KMS-11 (cell line): ENCODE measurements at regions not wholly inside any gene's neighbourhood (a gene's known extent, or its start where the extent isn't known, plus 50 kb on each side); places are given as distances from the start of the nearest gene placed in this dataset.

Experiments
- H2AFZ ChIP-seq: fragments of 200-600 bp; sonication (generic); 2 replicates; pipeline ENCODE4 v1.6.1; 2016; ENCODE audit warnings: antibody characterized with exemption, mixed run types, low read depth
- H3K27ac ChIP-seq: fragments of 200-600 bp; sonication (generic); 2 replicates; pipeline ENCODE4 v1.6.1; 2016; ENCODE audit warnings: mild to moderate bottlenecking, mixed run types
- H3K27me3 ChIP-seq: fragments of 200-600 bp; sonication (generic); 2 replicates; pipeline ENCODE4 v1.6.1; 2017; ENCODE audit warnings: mild to moderate bottlenecking, low read depth, mixed run types, moderate library complexity; ENCODE audit not compliant: insufficient read depth
- H3K36me3 ChIP-seq: fragments of 200-600 bp; sonication (generic); 2 replicates; pipeline ENCODE4 v1.6.1; 2017; ENCODE audit warnings: mild to moderate bottlenecking, mixed run types; ENCODE audit not compliant: insufficient read depth
- H3K4me1 ChIP-seq: fragments of 200-600 bp; sonication (generic); 2 replicates; pipeline ENCODE4 v1.6.1; 2016; ENCODE audit warnings: mild to moderate bottlenecking, low read depth, mixed run types; ENCODE audit not compliant: poor library complexity, severe bottlenecking
- H3K4me2 ChIP-seq: fragments of 200-600 bp; sonication (generic); 2 replicates; pipeline ENCODE4 v1.7.0; 2016; ENCODE audit warnings: mild to moderate bottlenecking, mixed run types
- H3K4me3 ChIP-seq: fragments of 200-600 bp; sonication (generic); IDR thresholded peaks from 2 replicates; pipeline ENCODE4 v1.6.1; 2017; ENCODE audit warnings: low read depth, low read length, mixed read lengths; ENCODE audit not compliant: insufficient read depth
- H3K79me2 ChIP-seq: fragments of 200-600 bp; sonication (generic); 2 replicates; pipeline ENCODE4 v1.6.1; 2016; ENCODE audit warnings: low read depth, mixed run types; ENCODE audit not compliant: insufficient read depth
- H3K9ac ChIP-seq: fragments of 200-600 bp; sonication (generic); 2 replicates; pipeline ENCODE4 v1.6.1; 2016; ENCODE audit warnings: mild to moderate bottlenecking, mixed run types
- H4K20me1 ChIP-seq: fragments of 200-600 bp; sonication (generic); 2 replicates; pipeline ENCODE4 v1.6.1; 2016; ENCODE audit warnings: mild to moderate bottlenecking, mixed run types; ENCODE audit not compliant: insufficient read depth
- TF ChIP-seq, protein P1 (sequence below): fragments of 200-600 bp; sonication (generic); conservative IDR thresholded peaks from 2 replicates; pipeline ENCODE4 v1.6.1; 2017; ENCODE audit warnings: low read depth, mild to moderate bottlenecking, antibody characterized with exemption, low read length, moderate library complexity, mixed read lengths

- Histone ChIP-seq H3K4me1 (no peaks in the 10 kb centered on the region), H3K4me2 (no peak overlapping the region), H2AFZ (no peak overlapping the region), H3K36me3 (no peaks in the 10 kb centered on the region), H3K4me3 (no peak overlapping the region), H3K27ac (no peak overlapping the region), H3K27me3 (no peaks in the 10 kb centered on the region), H3K9ac (no peak overlapping the region), H3K79me2 (no peaks in the 10 kb centered on the region), H4K20me1 (no peaks in the 10 kb centered on the region)
- TF ChIP-seq, protein P1, sequence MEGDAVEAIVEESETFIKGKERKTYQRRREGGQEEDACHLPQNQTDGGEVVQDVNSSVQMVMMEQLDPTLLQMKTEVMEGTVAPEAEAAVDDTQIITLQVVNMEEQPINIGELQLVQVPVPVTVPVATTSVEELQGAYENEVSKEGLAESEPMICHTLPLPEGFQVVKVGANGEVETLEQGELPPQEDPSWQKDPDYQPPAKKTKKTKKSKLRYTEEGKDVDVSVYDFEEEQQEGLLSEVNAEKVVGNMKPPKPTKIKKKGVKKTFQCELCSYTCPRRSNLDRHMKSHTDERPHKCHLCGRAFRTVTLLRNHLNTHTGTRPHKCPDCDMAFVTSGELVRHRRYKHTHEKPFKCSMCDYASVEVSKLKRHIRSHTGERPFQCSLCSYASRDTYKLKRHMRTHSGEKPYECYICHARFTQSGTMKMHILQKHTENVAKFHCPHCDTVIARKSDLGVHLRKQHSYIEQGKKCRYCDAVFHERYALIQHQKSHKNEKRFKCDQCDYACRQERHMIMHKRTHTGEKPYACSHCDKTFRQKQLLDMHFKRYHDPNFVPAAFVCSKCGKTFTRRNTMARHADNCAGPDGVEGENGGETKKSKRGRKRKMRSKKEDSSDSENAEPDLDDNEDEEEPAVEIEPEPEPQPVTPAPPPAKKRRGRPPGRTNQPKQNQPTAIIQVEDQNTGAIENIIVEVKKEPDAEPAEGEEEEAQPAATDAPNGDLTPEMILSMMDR = no peak
These were observed 555.1 kb upstream of the SGCG start for GRCh38 chr13:22625691-22626090.

GRCh38 chr13:22629374-22629773 lies 551.4 kb upstream of the SGCG start:
- H3K9ac ChIP-seq = no peak overlapping the region
- H3K27me3 ChIP-seq = no peaks in the 10 kb centered on the region
- no peak overlapping the region for H2AFZ ChIP-seq
- TF ChIP-seq, protein P1 = no peak
- H4K20me1 ChIP-seq = no peaks in the 10 kb centered on the region
- no peak overlapping the region for H3K27ac ChIP-seq
- H3K4me3 ChIP-seq = no peak overlapping the region
- H3K4me2 ChIP-seq = no peak overlapping the region
- H3K79me2 ChIP-seq = no peaks in the 10 kb centered on the region
- H3K36me3 ChIP-seq = no peaks in the 10 kb centered on the region
- H3K4me1 ChIP-seq = no peaks in the 10 kb centered on the region

DNA sequence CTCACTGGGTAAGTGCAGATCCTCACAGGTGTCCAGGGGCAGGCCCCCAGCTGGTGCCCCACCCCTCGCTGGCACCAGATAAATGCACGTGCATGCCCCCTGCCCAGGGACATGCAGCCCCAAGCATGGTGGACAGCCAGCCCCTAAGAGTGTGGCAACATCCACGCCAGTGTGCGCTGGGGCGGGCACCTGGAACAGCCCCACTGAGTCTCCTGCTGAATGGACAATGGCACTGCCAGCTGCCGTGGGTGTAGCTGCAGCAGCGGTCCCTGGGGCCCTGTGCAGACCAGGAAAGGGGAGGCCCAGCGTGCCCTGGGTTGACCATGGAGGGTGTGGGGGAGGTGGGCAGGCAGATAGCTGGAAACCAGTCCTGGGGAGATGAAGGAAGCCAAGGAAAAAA lies 538.7 kb upstream of the SGCG start:
- Histone ChIP-seq H3K4me1 (no peaks in the 10 kb centered on the region), H3K27ac (no peak overlapping the region), H3K27me3 (no peaks in the 10 kb centered on the region), H2AFZ (no peak overlapping the region), H3K79me2 (no peaks in the 10 kb centered on the region), H3K4me2 (no peak overlapping the region), H3K36me3 (no peaks in the 10 kb centered on the region), H4K20me1 (no peaks in the 10 kb centered on the region), H3K4me3 (no peak overlapping the region), H3K9ac (no peak overlapping the region)
- TF ChIP-seq, protein P1 = no peak

DNA sequence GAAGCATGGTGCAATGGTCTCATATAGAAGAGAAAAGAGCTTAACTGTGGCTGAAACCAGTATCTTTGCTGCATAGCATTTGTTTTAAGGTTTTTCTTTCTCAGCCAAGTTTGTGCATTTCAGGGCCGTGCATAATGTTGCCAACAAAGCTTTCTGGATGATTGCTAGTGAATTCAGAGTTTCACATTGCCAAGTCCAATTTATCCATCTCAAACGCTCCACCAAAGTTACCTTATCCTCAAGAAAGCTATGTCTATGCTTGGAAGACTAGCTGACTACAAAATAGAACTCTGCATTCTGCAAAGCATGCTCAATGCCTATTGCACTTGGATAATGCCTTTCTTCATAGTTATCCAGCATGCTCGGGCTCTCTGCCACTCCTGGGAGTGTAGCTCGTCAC lies 535.8 kb upstream of the SGCG start:
- Histone ChIP-seq H3K27ac (no peak overlapping the region), H3K27me3 (no peaks in the 10 kb centered on the region), H3K9ac (no peak overlapping the region), H3K36me3 (no peaks in the 10 kb centered on the region), H2AFZ (no peak overlapping the region), H3K4me1 (no peaks in the 10 kb centered on the region), H3K4me3 (no peak overlapping the region), H3K4me2 (no peak overlapping the region), H3K79me2 (no peaks in the 10 kb centered on the region), H4K20me1 (no peaks in the 10 kb centered on the region)
- TF ChIP-seq, protein P1 = no peak
